GM13977 (cell line): ENCODE measurements at regions not wholly inside any gene's neighbourhood (a gene's known extent, or its start where the extent isn't known, plus 50 kb on each side); places are given as distances from the start of the nearest gene placed in this dataset.
"Not testable (repeated sequence)": the region's sequence is repeated elsewhere in the genome, so short reads cannot be mapped to it uniquely, and the experiment has no call there.

Experiments
- DNase-seq: peaks from one replicate; pipeline ENCODE4 v3.0.0; 2012; ENCODE audit warnings: low spot score
- in situ Hi-C: fragments of 300-500 bp; cut with MboI; formaldehyde crosslinking; loops from one replicate; pipeline ENCODE4 v1.12.0; 2022; ENCODE audit warnings: low sequenced_read_pairs, low pct_unique_long_range_greater_than_20kb, mixed read lengths, inconsistent platforms; ENCODE audit not compliant: unreplicated experiment
- TF ChIP-seq, protein P1 (sequence below): IDR thresholded peaks from 2 replicates; pipeline ENCODE4 v1.5.1; 2012; ENCODE audit warnings: mild to moderate bottlenecking, control low read depth; ENCODE audit not compliant: insufficient read depth; ENCODE audit errors: extremely low read depth, missing control alignments

GRCh38 chr4:82276332-82276640 is 97.5 kb downstream of the HNRNPD start:
- in situ Hi-C loops: no loop called here
- TF ChIP-seq, protein P1, sequence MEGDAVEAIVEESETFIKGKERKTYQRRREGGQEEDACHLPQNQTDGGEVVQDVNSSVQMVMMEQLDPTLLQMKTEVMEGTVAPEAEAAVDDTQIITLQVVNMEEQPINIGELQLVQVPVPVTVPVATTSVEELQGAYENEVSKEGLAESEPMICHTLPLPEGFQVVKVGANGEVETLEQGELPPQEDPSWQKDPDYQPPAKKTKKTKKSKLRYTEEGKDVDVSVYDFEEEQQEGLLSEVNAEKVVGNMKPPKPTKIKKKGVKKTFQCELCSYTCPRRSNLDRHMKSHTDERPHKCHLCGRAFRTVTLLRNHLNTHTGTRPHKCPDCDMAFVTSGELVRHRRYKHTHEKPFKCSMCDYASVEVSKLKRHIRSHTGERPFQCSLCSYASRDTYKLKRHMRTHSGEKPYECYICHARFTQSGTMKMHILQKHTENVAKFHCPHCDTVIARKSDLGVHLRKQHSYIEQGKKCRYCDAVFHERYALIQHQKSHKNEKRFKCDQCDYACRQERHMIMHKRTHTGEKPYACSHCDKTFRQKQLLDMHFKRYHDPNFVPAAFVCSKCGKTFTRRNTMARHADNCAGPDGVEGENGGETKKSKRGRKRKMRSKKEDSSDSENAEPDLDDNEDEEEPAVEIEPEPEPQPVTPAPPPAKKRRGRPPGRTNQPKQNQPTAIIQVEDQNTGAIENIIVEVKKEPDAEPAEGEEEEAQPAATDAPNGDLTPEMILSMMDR: no peak
- DNase-seq: no peak

GRCh38 chr4:82275431-82276331 is 98.1 kb downstream of the HNRNPD start:
- no peak for DNase-seq
- TF ChIP-seq, protein P1: peak; percentile 15
- in situ Hi-C loops: no loop called here

GRCh38 chr4:82274700-82275099 is 99.1 kb downstream of the HNRNPD start:
- DNase-seq, in situ Hi-C loops: not testable (repeated sequence)

DNA sequence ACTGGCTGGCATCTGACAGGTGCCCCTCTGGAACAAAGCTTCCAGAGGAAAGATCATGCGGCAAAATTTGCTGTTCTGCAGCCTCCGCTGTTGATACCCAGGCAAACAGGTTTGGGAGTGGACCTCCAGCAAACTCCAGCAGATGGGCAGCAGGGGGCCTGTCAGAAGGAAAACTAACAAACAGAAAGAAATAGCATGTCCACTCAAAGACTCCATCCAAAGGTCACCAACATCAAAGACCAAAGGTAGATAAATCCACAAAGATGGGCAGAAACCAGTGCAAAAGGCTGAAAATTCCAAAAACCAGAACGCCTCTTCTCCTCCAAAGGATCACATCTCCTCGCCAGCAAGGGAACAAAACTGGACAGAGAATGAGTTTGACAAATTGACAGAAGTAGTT is 101.3 kb downstream of the HNRNPD start:
- in situ Hi-C loops, DNase-seq: not testable (repeated sequence)

DNA sequence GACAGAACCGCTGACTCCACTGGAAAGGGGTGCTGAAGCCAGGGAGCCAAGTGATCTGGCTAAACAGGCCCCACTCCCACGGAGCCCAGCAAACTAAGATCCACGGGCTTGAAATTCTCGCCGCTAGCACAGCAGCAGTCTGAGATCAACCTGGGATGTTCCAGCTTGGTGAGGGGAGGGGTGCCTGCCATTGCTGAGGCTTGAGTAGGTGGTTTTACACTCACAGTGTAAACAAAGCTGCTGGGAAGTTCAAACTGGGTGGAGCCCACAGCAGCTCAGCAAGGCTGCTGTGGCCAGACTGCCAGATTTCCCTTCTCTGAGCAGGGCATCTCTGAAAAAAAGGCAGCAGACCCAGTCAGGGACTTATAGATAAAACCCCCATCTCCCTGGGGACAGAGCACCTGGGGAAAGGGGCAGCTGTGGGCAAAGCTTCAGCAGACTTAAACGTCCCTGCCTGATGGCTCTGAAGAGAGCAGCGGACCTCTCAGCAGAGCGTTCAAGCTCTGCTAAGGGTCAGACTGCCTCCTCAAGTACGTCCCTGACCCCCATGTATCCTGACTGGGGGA is 101.8 kb downstream of the HNRNPD start:
- in situ Hi-C loops, DNase-seq: not testable (repeated sequence)

DNA sequence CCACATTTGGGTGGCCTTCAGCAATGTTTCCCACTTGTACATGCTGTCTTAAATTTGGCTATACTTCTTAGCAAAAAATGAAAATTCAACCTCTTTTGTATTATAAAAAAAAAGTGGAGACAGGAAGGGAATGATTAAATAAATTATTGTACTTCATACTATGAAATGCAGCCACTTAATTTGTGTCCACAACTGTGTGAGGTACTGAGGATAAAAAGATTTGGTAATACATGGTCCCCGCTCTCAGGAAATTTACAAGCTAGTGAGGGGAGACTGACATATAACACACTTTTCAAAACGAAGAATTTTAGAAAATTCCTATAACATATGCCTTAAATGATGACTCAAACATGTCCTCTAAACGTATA is 105.0 kb downstream of the HNRNPD start:
- in situ Hi-C loops: no loop called here
- no peak for DNase-seq
- TF ChIP-seq, protein P1: no peak

GRCh38 chr4:82268050-82268825 is 105.6 kb downstream of the HNRNPD start:
- in situ Hi-C loops: no loop called here

More at GRCh38 chr4:82268050-82268825, 105.6 kb downstream of the HNRNPD start:
- TF ChIP-seq, protein P1: peak; percentile 75
- peak; percentile 40 for DNase-seq
